Activated CD4-positive, alpha-beta T cell treated with anti-CD3 and anti-CD28 coated beads, Interleukin-2, amount 50 U/mL, for 1 hour (primary cell): ENCODE measurements at regions not wholly inside any gene's neighbourhood (a gene's known extent, or its start where the extent isn't known, plus 50 kb on each side); places are given as distances from the start of the nearest gene placed in this dataset.
"Not testable (repeated sequence)": the region's sequence is repeated elsewhere in the genome, so short reads cannot be mapped to it uniquely, and the experiment has no call there.

Experiments used
- DNase-seq: peaks from one replicate; pipeline ENCODE4 v3.0.0-alpha.2; 2020

DNA sequence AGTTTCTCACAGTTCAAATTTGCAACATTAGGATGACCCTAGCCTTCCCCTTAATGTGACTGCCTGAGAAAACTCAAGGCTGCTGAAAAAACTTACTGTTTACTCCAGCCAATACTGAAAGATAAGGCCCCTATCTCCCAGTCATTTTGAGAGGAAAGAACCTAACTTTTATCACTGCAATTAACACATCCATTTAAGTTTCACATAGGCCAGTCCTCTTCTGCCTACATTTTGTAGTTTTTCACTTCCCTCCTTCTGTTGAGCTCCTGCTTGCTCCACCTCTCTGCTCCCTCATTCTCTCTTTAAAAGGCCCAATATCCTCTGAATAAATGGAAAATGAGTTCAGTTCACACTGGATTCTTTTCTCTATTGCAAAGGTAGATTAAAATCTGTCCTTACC is 1996.2 kb upstream of the FLRT2 start:
- no peak for DNase-seq

GRCh38 chr14:83534995-83535394 is 1994.9 kb upstream of the FLRT2 start:
- DNase-seq = no peak

- DNase-seq = no peak
Measured at GRCh38 chr14:83535444-83535843, 1994.5 kb upstream of the FLRT2 start.

DNA sequence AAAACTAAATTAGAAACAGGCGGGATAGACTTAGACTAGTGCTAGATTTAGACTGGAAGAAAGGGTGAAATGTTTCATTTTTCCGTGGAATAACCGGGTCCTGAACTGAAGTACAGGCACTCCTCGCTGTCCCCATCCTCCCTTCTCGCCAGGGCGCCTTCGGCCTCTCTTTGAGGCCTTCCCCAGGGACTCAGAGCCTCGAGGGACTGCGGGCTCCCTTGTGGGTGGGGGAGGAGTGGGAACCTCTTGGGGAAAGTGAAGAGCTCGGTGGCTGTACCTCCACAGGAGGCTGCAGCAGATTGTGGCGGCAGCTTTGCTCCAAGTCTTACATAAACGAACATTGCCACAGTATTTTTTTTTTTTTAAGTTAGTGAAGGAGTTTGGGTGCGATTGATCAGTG is 1988.8 kb upstream of the FLRT2 start:
- DNase-seq = no peak

DNA sequence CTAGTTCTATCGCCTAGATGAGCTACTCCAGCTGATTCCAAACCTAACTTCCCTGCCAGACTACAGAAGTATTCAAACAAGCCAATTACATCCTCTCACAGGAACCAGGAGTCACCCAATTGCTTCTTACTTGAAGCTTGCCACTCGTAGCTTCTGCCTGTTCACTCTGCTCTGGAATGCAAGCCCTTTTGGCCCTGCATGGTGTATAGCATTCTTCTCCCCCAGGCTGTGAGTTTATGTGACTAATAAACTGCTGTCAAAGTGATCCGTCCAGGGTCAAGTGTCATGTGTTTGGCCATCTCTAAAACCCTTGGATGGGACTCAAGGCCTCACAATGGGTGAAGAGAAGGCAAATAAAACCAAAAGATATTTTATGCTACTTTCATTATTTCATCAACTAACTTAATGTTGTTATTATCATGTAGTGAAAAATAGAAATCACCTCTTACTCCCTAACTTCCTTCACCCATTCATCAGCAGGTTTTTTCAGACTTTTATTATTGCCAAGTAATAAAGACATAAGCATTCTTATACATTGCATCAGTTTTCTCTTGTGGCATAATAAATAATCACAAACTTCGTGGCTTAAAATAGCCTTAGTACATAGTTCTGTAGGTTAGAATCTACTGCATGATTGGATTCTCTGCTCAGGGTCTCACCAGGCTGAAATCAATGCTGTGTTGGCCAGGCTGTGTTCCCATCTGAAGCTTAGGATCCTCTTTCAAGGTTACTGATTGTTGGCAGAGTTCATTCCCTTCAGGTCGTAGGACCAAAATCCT is 1981.7 kb upstream of the FLRT2 start:
- no peak for DNase-seq

DNA sequence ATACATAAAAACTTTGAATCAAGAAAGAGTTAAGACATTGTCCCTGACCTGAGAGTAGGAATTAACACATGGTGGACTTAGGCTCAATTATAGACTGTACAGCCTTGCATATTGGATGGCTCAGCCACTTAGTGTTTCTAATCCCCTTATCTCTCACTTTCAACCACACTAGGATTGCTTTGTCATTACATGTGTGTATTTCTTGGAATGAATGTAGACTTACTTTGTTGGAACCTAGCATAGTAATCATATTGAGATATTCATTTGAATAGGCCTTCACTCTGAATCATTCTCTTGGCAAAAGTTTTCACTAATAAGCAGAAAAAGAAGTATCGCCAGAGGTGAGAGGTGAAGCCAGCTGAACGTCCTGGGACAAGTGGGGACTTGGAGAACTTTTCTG is 1973.9 kb upstream of the FLRT2 start:
- DNase-seq = no peak

GRCh38 chr14:83556746-83557453 is 1973.0 kb upstream of the FLRT2 start:
- DNase-seq = no peak

GRCh38 chr14:83558946-83559345 is 1971.0 kb upstream of the FLRT2 start:
- DNase-seq = no peak

GRCh38 chr14:83559721-83560120 is 1970.2 kb upstream of the FLRT2 start:
- no peak for DNase-seq

DNA sequence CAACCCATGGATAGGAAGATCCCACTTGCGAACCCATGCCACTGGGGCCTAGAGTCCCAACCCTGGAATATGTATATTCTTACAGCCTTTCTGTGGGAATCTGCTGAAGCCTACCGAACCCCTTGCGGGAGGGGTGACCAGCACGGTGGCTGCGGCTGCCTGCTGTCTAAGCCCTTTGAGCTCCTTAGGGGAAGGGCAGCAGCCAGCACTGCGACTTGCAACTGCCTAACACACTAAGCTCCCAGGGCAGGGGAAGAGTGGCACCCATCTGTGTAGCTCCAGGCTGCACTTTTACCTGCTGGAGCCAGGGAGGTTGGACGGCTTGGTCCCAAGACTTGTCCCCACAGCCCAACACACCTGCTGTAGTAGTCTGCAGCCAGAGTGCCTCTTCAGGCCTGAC is 1968.7 kb upstream of the FLRT2 start:
- no peak for DNase-seq

DNA sequence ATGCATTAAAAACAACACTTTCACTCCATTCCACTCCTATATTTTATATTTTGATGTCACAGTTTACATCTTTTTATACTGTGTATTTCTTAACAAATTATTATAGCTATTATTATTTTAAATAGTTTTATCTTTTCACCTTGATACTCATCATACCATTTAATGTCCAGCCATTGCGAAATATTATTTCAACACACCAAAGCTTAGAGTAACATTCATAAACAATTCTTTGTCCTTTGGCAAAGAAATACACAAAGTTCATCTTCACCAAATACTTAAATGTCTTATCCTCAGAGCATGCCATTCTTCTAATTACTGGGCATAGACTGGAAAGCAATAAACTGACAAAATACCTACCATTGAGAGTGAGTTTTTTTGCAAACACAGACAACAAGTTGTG is 1963.4 kb upstream of the FLRT2 start:
- DNase-seq = no peak

DNA sequence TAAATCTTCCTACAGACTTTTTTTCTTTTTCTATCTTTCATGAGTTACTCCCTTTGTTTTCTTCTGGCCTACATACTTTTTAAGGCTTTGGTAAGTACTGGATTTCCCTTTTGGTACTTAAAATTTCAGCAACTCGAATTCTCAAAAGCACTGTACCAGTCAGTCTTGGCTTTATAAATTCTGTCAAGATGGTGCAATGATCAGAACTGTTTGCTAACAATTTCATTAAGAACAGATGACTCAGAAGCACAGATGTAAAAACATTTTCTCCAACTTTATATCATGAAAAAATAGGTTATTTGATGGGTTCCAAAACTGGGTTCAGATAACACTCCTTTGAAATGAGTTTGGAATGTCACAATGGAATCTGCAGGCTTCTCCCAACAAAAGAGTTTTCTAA is 1961.8 kb upstream of the FLRT2 start:
- DNase-seq = no peak

GRCh38 chr14:83575301-83575700 is 1954.6 kb upstream of the FLRT2 start:
- DNase-seq = no peak

DNA sequence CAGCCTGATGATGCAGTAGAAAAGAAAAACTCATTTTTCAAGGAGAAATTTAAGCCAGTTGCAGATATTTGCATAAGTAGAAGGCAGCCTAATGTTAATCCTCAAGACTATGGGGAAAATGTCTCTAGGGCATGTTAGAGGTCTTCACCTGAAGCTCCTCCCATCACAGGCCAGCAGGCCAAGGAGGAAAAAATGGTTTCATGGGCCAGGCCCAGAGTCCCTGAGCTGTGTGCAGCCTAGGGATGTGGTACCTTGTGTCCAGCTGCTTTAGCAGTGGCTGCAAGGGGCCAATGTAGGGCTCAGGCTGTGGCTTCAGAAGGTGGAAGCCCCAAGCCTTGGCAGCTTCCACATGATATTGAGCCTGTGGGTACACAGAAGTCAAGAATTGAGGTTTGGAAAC is 1946.7 kb upstream of the FLRT2 start:
- DNase-seq = no peak

DNA sequence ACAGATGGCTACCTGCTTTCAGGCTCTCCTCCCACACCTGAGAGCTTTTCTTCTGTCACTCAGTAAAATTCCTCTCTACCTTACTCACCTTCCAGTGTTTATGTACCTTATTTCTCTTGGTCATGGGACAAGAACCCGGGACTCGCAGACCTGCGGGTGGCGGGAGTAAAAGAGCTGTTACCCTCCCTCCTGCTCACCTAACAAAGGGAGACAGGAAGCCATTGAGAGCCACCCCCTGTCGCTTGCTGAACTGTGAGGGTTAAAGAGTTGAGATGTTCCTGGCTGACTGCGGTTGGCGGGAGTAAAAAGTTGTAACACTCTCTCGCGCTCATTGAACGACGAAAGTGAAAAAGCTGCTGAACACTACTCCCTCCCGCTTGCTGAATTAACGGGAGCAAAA is 1935.1 kb upstream of the FLRT2 start:
- no peak for DNase-seq

GRCh38 chr14:83607682-83608081 is 1922.3 kb upstream of the FLRT2 start:
- DNase-seq = no peak

DNA sequence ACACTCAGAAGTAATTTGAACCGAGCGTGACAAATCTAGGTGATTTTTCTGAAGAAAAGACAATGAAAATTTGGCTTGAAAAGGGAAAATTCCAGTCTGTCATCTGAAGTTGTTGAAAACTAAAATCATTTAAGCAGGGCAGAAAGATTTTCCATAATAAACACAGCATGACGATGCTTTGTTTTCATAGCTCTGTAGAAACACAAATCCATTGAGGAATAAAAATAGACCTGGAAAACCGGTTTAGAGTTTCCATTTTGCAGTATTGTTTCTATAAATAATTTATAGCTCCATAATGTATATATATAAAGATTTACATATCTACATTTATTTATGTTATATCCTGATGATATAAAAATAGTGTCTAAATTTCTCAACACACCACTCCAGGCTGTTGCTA is 1918.5 kb upstream of the FLRT2 start:
- no peak for DNase-seq

DNA sequence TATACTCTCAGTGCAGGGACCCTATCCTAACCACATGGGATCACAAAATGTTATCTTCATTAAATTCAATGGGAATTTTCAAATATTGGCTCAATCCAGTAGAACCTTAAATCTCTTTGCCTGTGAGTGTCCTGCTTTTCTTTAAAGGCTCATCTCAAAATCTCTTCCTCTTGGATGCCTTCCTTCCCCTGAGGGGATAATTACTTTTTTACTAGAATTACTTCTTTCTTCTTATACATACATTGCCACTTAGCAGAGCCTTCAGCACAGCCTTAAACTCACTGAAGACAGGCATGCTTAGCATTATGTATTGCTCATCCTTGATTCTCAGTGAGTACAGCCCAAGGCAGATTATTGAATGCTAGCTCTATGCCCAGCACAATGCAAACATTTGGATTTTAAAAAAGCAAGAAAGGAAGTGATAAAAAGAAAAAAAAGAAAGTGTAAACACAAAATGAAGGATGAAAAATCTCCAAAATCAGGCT is 1918.0 kb upstream of the FLRT2 start:
- DNase-seq = no peak

DNA sequence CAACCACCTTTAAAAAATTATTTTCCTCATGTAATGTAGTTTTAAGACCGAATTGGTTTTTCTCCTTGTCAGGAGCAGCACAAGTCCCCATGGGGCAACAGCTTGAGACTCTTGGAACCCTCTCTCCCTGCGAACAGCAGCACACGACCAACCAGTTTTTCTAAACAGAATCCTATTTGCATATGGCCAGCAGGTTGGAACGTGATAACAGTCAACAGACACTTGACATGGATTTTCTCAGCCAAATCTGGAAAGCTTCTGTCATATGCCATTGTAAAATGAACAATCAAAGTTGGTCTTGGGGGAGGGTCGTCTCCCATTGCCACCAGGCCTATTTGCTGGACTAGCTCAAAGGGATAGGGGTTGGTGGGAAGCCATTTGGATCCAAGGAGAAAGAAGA is 1915.0 kb upstream of the FLRT2 start:
- no peak for DNase-seq

DNA sequence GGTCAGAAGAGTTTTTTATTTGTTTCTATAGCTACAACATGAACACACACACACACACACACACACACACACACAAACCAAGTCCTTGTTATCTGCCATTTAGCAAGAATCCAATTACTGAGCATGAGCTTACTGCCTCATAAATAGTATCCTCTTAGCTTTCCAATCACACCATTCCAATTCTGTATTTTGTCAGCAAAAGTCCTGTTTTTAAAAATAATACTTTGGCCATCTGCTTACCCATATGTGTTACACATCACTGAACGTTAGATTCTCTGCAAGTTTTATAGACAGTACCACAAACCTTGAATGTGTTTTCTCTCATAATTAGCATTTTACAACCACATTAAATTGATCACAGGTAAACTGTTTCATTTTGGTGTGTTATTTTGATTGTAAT is 1905.4 kb upstream of the FLRT2 start:
- DNase-seq = no peak

DNA sequence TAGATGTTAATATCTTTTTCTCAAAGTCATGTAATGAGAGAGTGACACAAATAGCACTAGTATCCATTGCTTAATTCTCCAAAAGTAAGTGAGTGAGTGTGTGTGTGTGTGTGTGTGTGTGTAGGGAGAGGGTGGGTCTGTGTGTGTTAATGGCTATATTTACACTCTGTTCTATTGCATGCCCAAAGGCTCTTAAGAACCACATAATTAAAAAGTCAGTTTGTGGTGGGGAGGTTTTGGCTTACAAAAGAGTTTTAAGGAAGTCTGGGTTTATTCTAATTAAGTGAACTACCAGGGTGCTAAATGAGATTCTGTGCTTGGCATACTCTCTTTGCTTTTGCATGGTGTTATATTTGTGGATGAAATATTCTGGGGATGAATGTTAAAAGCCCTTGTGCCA is 1897.6 kb upstream of the FLRT2 start:
- no peak for DNase-seq

- no peak for DNase-seq
Measured at GRCh38 chr14:83638748-83639504, 1891.0 kb upstream of the FLRT2 start.

GRCh38 chr14:83639505-83639875 is 1890.5 kb upstream of the FLRT2 start:
- DNase-seq = not testable (repeated sequence)

DNA sequence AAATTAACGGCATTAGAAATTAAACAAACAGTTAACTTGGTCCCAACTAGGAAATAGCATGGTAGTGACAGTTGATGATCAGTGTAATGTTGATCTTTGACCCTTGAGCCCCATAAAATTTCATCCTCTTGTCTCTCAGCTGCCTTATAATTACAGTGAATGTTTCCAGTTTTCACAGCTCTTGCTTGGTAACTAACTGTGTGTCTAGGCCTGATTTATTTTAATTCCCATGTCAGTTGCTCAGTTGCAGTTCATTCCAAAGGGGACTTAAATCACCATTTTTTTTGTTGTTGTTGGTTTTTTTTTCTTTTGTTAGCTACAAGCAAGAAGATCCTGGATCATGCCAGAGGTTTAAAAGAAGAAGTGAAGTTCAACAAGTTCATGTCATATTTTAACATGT is 1883.7 kb upstream of the FLRT2 start:
- DNase-seq = no peak
